Epidermal melanocyte (primary cell): ENCODE measurements at regions not wholly inside any gene's neighbourhood (a gene's known extent, or its start where the extent isn't known, plus 50 kb on each side); places are given as distances from the start of the nearest gene placed in this dataset.
"Not testable (repeated sequence)": the region's sequence is repeated elsewhere in the genome, so short reads cannot be mapped to it uniquely, and the experiment has no call there.

ENCODE experiments used
- DNase-seq: peaks from one replicate; pipeline ENCODE4 v3.0.0; 2011; ENCODE audit warnings: low spot score; ENCODE audit not compliant: insufficient read length

GRCh38 chr18:2150566-2150965, 420.7 kb downstream of the METTL4 start:
- DNase-seq: no peak

GRCh38 chr18:2154278-2154677, 417.0 kb downstream of the METTL4 start:
- DNase-seq: no peak

- no peak for DNase-seq
Measured at GRCh38 chr18:2164644-2165550, 406.4 kb downstream of the METTL4 start.

- not testable (repeated sequence) for DNase-seq
Measured at GRCh38 chr18:2166876-2167275, 404.4 kb downstream of the METTL4 start.

- no peak for DNase-seq
Measured at GRCh38 chr18:2168022-2168421, 403.3 kb downstream of the METTL4 start.

- DNase-seq: no peak
Measured at GRCh38 chr18:2169656-2170055, 401.6 kb downstream of the METTL4 start.

- no peak for DNase-seq
Measured at GRCh38 chr18:2171840-2172625, 399.3 kb downstream of the METTL4 start.

- DNase-seq: no peak
Measured at GRCh38 chr18:2172881-2173280, 398.4 kb downstream of the METTL4 start.

GRCh38 chr18:2173486-2173885, 397.8 kb downstream of the METTL4 start:
- no peak for DNase-seq

- no peak for DNase-seq
Measured at GRCh38 chr18:2178036-2178435, 393.3 kb downstream of the METTL4 start.

GRCh38 chr18:2179498-2180183, 391.7 kb downstream of the METTL4 start:
- no peak for DNase-seq

- DNase-seq: no peak
Measured at GRCh38 chr18:2180586-2180985, 390.7 kb downstream of the METTL4 start.

GRCh38 chr18:2183432-2183831, 387.9 kb downstream of the METTL4 start:
- DNase-seq: no peak

- no peak for DNase-seq
Measured at GRCh38 chr18:2186967-2187366, 384.3 kb downstream of the METTL4 start.

- no peak for DNase-seq
Measured at GRCh38 chr18:2188258-2188657, 383.0 kb downstream of the METTL4 start.

GRCh38 chr18:2191180-2191790, 380.0 kb downstream of the METTL4 start:
- DNase-seq: no peak

GRCh38 chr18:2192562-2192961, 378.7 kb downstream of the METTL4 start:
- DNase-seq: no peak

- no peak for DNase-seq
Measured at GRCh38 chr18:2197946-2198345, 373.4 kb downstream of the METTL4 start.

GRCh38 chr18:2199060-2199459, 372.2 kb downstream of the METTL4 start:
- DNase-seq: no peak

- no peak for DNase-seq
Measured at GRCh38 chr18:2201036-2201600, 370.2 kb downstream of the METTL4 start.

- DNase-seq: no peak
Measured at GRCh38 chr18:2204736-2205135, 366.6 kb downstream of the METTL4 start.
